Activated CD8-positive, alpha-beta memory T cell treated with anti-CD3 and anti-CD28 coated beads for 1 hour (primary cell): ENCODE measurements at regions not wholly inside any gene's neighbourhood (a gene's known extent, or its start where the extent isn't known, plus 50 kb on each side); places are given as distances from the start of the nearest gene placed in this dataset.
"Not testable (repeated sequence)": the region's sequence is repeated elsewhere in the genome, so short reads cannot be mapped to it uniquely, and the experiment has no call there.

ENCODE experiments used
- DNase-seq, 2 donors: peaks; one replicate each; pipeline ENCODE4 v3.0.0-alpha.2; 2020; ENCODE audit warnings: low read depth in 1 of 2; ENCODE audit errors: extremely low read depth in 1 of 2

DNA sequence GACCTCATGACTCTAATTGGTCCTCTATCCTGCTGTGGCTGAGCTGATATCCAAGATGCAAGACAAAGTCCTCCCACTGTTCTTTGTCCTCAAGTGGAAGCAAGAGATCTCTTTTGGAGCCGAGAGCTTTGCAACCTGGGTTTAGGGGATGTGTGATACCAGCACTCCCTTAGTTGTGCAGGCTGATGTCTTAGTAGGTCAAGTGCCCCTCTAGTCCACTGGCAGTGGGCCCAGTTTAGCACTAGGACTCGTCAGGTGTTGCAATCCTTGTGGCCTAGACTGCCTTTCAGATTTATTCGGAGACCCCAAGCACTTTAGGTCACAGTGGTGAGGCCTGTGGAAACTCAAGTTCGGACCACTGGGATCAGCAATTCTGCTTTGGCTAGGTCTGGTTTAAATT lies 64.0 kb downstream of the GPRASP3 start:
- no peak for DNase-seq

DNA sequence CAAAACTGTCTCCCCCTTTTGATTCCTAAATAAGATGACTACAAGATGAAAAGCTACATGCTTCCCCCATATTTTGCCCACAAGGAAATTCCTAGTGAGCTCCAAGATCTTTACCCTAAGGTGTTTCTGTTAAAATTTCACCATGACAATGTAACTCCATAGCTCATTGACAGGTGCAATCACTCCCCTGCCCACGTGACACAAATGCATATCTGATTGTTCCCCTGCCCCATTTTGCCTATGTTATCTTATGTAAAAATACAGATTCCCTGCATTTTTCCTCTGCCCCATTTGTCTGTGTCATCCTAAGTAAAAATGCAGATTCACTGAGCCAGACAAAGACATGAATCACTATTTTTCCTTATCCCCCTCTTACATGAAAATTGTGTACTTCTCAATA lies 66.7 kb downstream of the GPRASP3 start:
- no peak for DNase-seq

DNA sequence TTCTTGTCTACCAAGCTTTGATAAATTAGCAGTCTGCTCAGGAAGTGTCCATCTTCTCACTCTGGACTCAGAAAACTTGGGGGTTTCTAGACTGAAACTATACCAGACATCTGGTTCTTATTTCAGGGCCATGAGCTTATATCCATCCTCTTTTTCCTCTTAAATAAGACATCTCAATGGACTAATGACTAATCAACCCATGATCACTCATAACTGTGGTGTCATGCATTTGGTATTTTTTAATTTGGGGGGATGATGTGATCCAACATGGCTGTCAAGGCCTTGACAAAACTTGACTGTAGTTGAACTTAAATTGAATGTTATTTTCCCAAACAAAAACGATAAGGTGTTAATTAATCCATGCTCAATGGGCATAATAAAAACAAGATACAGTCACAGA lies 87.8 kb downstream of the GPRASP3 start:
- DNase-seq: no peak

DNA sequence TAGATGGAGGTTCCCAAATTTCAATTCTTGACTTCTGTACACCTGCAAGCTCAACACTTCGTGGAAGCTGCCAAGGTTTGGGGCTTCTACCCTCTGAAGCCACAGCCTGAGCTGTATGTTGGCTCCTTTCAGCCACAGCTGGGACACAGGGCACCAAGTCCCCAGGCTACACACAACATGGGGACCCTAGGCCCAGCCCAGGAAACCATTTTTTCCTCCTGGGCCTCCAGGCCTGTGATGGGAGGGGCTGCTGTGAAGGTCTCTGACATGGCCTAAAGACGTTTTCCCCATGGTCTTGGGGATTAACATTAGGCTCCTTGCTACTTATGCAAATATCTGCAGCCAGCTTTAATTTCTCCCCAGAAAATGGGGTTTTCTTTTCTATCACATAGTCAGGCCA lies 97.7 kb downstream of the GPRASP3 start:
- not testable (repeated sequence) for DNase-seq

- no peak for DNase-seq
Observed at GRCh38 chrX:102832661-102833060, 104.4 kb upstream of the RAB40AL start.

GRCh38 chrX:102833136-102833535 lies 103.9 kb upstream of the RAB40AL start:
- no peak for DNase-seq

GRCh38 chrX:102835504-102836146 lies 101.4 kb upstream of the RAB40AL start:
- no peak for DNase-seq

DNA sequence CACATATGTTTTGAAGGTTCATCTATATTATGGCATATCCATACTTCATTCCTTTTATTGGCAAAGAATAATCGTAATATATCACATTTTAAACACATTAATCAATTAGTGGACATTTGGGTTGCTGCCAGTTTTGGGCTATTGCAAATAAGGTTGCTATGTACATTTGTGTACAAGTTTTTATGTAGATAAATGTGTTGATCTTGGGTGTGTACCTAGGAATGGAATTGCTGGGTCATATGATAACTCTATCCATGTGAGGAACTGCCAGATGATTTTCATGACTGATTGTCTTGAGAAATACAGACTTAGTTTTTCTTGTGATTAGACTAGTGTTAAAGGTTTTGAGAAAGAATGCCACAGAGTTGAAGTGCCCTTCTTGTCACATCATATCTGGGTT lies 99.2 kb upstream of the RAB40AL start:
- no peak for DNase-seq

GRCh38 chrX:102840871-102841705 lies 96.0 kb upstream of the RAB40AL start:
- no peak for DNase-seq

DNA sequence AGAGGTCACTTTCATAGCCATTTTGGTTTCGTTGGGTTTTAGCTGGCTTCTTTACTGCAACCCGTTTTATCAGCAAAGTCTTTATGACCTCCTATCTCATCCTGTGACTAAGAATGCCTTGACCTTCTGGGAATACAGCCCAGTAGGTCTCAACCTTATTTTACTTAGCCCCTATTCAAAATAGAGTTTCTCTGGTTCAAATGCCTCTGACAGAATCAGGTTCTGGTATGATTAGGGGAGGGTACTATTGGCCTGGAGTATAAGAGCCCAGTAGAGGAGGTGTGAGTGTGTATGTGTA lies 95.4 kb upstream of the RAB40AL start:
- DNase-seq: no peak

- DNase-seq: no peak
Observed at GRCh38 chrX:102845020-102845419, 92.1 kb upstream of the RAB40AL start.

DNA sequence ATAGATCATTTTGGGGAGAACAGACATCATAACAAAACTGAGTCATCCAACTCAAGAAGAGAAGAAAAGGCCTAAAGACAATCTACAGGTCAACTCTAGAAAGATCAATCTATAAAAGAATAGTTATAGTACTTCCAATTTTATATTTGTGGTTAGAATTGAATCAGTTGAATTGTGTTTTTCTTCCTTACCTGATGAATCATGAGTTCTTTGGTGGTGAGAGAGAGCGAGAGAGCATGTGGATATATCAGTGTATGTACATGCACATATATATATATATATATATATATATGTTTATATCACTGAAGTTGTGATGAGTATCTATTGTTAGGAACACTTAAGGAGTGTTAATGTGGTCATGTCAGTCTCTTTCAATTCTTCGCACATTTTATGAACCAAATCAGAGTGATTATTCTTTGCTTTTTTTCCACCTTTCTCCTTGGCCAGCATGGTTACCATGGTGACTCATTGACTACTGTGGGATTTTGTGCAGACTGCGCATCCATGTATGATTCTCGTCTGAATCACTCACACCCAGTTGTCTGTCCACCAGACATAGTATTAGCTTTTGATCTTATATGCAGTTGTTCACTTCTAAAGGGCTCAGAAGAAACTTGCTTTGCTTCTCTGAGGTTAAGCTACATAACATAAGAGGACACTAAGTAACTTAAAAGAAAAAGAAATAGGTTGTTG lies 90.4 kb upstream of the RAB40AL start:
- no peak for DNase-seq

DNA sequence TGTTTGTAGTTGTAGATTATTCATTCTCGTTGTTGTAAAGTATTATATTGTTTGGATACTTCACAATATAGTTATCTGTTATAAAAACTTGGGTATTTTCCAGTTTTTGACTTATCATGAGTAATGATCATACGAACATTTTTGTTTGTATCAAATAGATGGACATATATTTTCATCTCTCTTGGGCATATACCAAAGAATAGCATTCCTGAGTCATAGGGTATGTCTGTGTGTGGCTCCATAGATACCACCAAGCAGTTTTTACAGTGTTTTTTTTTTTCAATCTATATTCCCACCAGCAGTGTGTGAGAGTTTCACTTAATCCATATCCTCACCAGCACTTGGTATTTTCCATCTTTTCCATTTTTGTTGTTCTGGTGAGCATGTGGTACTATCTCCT lies 89.7 kb upstream of the RAB40AL start:
- no peak for DNase-seq

GRCh38 chrX:102849396-102849795 lies 87.7 kb upstream of the RAB40AL start:
- no peak for DNase-seq

- not testable (repeated sequence) for DNase-seq
Observed at GRCh38 chrX:102858826-102859549, 78.1 kb upstream of the RAB40AL start.

DNA sequence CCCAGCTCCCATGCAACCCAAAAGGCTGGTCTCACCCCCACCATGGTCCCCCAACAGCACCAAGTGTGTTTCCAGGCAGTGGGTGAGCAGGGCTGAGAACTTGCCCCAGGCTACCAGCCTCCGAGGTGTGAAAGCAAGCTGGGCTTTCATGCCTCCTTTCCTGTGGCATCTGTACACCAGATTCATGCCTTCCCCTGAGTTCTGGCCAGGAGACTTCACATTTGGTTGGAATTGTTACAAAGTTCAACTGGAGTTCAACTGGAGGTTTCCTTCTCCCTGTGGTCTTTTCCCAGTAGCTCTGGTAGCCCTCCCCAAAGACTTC lies 77.6 kb upstream of the RAB40AL start:
- no peak for DNase-seq

DNA sequence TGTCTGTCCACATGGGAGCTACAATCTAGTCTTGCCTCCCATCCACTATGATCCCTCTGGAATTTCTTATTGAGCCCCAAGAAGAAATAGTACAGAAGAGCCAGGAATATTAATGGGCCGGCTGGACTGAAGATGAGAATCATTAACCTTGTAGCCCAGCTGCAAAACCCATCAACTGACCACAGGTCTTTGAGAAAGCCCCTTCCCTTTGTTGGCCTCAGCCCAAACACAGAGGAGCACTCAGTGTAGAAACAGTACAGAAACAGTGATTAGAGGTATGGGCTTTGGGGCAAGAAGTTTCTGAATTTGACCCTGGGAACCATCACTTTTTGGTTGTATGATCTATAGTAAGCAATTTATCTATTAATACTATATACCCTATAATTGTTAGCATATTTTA lies 76.8 kb upstream of the RAB40AL start:
- no peak for DNase-seq

DNA sequence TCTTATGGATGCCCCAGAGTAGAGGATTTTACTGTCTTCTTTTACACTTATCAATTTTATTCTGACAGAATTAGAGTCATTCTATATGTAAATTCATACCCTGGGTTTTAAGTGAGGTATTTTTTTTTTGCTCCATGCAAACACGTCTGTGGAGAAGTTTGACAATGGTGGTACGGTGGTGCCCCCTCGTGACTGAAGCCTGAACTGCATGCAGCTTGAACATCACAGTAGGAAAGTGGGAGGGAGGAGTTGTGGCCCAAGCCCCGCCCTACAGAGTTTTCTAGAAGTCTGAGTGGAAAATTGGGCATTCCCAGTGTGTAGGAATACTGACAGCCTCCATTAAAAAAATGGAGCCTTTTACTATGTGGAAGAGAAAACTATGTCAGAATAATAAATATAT lies 73.3 kb upstream of the RAB40AL start:
- DNase-seq: peak; percentile 45 to 60

- no peak for DNase-seq
Observed at GRCh38 chrX:102866981-102867656, 70.0 kb upstream of the RAB40AL start.

DNA sequence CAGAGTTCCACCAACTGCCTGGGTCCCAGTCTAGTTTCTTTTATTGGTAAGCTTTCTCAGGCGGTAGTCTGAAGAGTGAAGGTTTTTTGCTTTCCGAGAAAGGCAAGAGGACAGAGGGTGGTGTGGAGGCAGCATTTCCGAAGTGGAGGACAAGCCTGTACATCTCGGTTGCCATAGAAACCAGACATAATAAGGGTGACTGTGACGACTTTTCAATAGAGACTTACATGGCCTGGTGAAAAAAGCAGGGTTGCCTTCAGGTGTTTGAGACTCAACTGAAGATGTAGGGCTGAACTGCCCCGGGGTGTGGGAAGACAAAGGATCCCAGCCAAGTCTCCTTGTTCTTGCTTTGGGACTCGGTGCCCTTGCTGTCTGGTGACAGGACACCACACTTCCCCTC lies 53.6 kb upstream of the RAB40AL start:
- DNase-seq: no peak
